ENCODE measurements at regions not wholly inside any gene's neighbourhood (a gene's known extent, or its start where the extent isn't known, plus 50 kb on each side); places are given as distances from the start of the nearest gene placed in this dataset.

DNA sequence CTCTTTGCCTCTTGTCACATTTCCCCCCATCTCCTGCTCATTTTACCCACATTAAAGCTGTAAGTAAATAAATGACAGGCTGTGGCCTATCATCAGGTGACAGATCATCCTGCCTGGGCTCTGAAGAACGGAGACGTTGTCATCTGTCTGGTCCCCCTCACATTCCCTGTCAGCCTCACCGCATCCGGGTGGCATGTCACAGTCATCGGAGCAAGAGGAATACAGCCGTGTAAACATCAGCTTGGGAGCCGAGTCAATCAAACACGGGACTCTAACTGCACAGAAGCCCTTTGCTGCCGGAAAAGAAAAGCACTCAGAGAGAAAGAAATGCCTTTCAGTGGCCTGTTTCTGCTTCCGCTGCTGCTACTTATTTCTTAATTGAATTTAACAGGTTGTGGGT is 371.9 kb upstream of the ID4 start:
- H3K9me2 ChIP-seq (ENCODE audit: insufficient read depth, low read length), result no peaks in the 10 kb centered on the region
- peaks cover 13% of the 10 kb centered on the region for H3F3A ChIP-seq (ENCODE audit: insufficient read depth, low read length, poor library complexity, severe bottlenecking)
- no peaks in the 10 kb centered on the region for H3K79me2 ChIP-seq (replicated peaks; ENCODE audit: insufficient read depth, low read length)
- TF ChIP-seq MXI1 (conservative IDR thresholded peaks at IDR 0.05; ENCODE audit: poor library complexity, severe bottlenecking) (peak; percentile 46), CTCF (IDR thresholded peaks at IDR 0.05; ENCODE audit: poor library complexity, severe bottlenecking) (no peak), EP300 (conservative IDR thresholded peaks at IDR 0.05; ENCODE audit: poor library complexity, severe bottlenecking) (peak; percentile 100), TAF1 (IDR thresholded peaks at IDR 0.05; ENCODE audit: low read depth) (no peak), SMC3 (conservative IDR thresholded peaks at IDR 0.05; ENCODE audit: poor library complexity) (peak; percentile 52), REST (IDR thresholded peaks at IDR 0.05; ENCODE audit: borderline replicate concordance) (peak; percentile 98), POLR2AphosphoS5 (IDR thresholded peaks at IDR 0.05) (peak; percentile 98), RAD21 (conservative IDR thresholded peaks at IDR 0.05) (peak; percentile 57), EZH2 (IDR thresholded peaks at IDR 0.05; ENCODE audit: borderline replicate concordance, insufficient read depth, low read length, poor library complexity, severe bottlenecking) (no peak)
- peak overlapping the region; percentile 88 for H3K27ac ChIP-seq (ENCODE audit: low read length)
- H3K4me3 ChIP-seq (ENCODE audit: low read length), result peak overlapping the region; percentile 47
- H3K36me3 ChIP-seq (ENCODE audit: insufficient read depth, low read length), result no peaks in the 10 kb centered on the region
- H2AFZ ChIP-seq (ENCODE audit: low read depth, low read length), result no peak overlapping the region
- no peaks in the 10 kb centered on the region for H3K9me3 ChIP-seq (ENCODE audit: low read length)
- peak overlapping the region; percentile 56 for H3K9ac ChIP-seq (ENCODE audit: low read length)
- no peaks in the 10 kb centered on the region for H4K20me1 ChIP-seq (ENCODE audit: insufficient read depth)
- no peaks in the 10 kb centered on the region for H3K27me3 ChIP-seq (ENCODE audit: insufficient read depth, low read depth, low read length)
- peak overlapping the region; percentile 45 for H3K4me2 ChIP-seq (ENCODE audit: low read length)

- Histone ChIP-seq H3K9me3 (ENCODE audit: low read length) (no peaks in the 10 kb centered on the region), H3K36me3 (ENCODE audit: insufficient read depth, low read length) (no peaks in the 10 kb centered on the region), H3K79me2 (replicated peaks; ENCODE audit: insufficient read depth, low read length) (no peaks in the 10 kb centered on the region), H3K4me3 (ENCODE audit: low read length) (peak overlapping the region; percentile 47), H3K27me3 (ENCODE audit: insufficient read depth, low read depth, low read length) (no peaks in the 10 kb centered on the region), H3K4me2 (ENCODE audit: low read length) (peak overlapping the region; percentile 45), H3K9ac (ENCODE audit: low read length) (peak overlapping the region; percentile 56), H3F3A (ENCODE audit: insufficient read depth, low read length, poor library complexity, severe bottlenecking) (peaks cover 13% of the 10 kb centered on the region), H3K9me2 (ENCODE audit: insufficient read depth, low read length) (no peaks in the 10 kb centered on the region), H3K27ac (ENCODE audit: low read length) (peak overlapping the region; percentile 88), H4K20me1 (ENCODE audit: insufficient read depth) (no peaks in the 10 kb centered on the region), H2AFZ (ENCODE audit: low read depth, low read length) (no peak overlapping the region)
- no peak for TF ChIP-seq EZH2 (IDR thresholded peaks at IDR 0.05; ENCODE audit: borderline replicate concordance, insufficient read depth, low read length, poor library complexity, severe bottlenecking)
- TF ChIP-seq MXI1 (conservative IDR thresholded peaks at IDR 0.05; ENCODE audit: poor library complexity, severe bottlenecking), result no peak
- no peak for TF ChIP-seq RAD21 (conservative IDR thresholded peaks at IDR 0.05)
- TF ChIP-seq EP300 (conservative IDR thresholded peaks at IDR 0.05; ENCODE audit: poor library complexity, severe bottlenecking), result no peak
- no peak for TF ChIP-seq POLR2AphosphoS5 (IDR thresholded peaks at IDR 0.05)
- TF ChIP-seq REST (IDR thresholded peaks at IDR 0.05; ENCODE audit: borderline replicate concordance), result no peak
- TF ChIP-seq CTCF (IDR thresholded peaks at IDR 0.05; ENCODE audit: poor library complexity, severe bottlenecking), result no peak
- no peak for TF ChIP-seq TAF1 (IDR thresholded peaks at IDR 0.05; ENCODE audit: low read depth)
- no peak for TF ChIP-seq SMC3 (conservative IDR thresholded peaks at IDR 0.05; ENCODE audit: poor library complexity)
These were observed 371.4 kb upstream of the ID4 start for GRCh38 chr6:19465760-19466159.
